HL-60 (cell line): ENCODE measurements at regions not wholly inside any gene's neighbourhood (a gene's known extent, or its start where the extent isn't known, plus 50 kb on each side); places are given as distances from the start of the nearest gene placed in this dataset.

Source experiments
- GABPA ChIP-seq: IDR thresholded peaks from 2 replicates; pipeline ENCODE4 v1.6.1; 2012; ENCODE audit warnings: low read depth
- POLR2AphosphoS5 ChIP-seq: IDR thresholded peaks from 2 replicates; pipeline ENCODE4 v1.6.1; 2012; ENCODE audit warnings: low read depth
- SPI1 ChIP-seq: IDR thresholded peaks from 2 replicates; pipeline ENCODE4 v1.6.1; 2012; ENCODE audit warnings: low read depth, mild to moderate bottlenecking, borderline replicate concordance
- TF ChIP-seq, protein P1 (sequence below): IDR thresholded peaks from one replicate; pipeline ENCODE4 v1.5.1; 2011; ENCODE audit warnings: low read length, control low read depth, inconsistent platforms; ENCODE audit not compliant: insufficient read depth
- TF ChIP-seq, protein P2 (sequence below): IDR thresholded peaks from 2 replicates; pipeline ENCODE4 v1.6.1; 2012; ENCODE audit warnings: low read depth; ENCODE audit not compliant: insufficient replicate concordance

DNA sequence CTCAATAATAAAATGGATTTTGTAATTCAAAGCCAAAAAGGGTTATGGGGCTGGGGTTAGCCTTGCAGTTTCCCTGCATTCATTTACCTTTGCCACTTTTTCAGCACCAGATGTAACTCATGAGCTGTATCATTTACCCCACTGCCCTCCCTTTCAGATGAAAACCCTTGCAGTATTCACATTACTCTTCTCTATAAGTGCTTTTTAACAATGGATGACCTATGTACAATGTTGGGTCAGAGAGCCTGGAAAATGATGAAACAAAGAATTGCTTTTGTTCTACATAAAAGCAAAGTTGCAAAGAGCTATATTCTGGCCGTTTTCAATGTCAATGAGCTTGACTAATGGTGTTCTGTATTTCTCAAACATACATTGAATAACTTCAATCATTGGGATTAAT, 189.7 kb downstream of the TMEM26 start:
- TF ChIP-seq, protein P1, sequence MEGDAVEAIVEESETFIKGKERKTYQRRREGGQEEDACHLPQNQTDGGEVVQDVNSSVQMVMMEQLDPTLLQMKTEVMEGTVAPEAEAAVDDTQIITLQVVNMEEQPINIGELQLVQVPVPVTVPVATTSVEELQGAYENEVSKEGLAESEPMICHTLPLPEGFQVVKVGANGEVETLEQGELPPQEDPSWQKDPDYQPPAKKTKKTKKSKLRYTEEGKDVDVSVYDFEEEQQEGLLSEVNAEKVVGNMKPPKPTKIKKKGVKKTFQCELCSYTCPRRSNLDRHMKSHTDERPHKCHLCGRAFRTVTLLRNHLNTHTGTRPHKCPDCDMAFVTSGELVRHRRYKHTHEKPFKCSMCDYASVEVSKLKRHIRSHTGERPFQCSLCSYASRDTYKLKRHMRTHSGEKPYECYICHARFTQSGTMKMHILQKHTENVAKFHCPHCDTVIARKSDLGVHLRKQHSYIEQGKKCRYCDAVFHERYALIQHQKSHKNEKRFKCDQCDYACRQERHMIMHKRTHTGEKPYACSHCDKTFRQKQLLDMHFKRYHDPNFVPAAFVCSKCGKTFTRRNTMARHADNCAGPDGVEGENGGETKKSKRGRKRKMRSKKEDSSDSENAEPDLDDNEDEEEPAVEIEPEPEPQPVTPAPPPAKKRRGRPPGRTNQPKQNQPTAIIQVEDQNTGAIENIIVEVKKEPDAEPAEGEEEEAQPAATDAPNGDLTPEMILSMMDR, result no peak
- TF ChIP-seq POLR2AphosphoS5 (no peak), GABPA (no peak), SPI1 (no peak)
- TF ChIP-seq, protein P2, sequence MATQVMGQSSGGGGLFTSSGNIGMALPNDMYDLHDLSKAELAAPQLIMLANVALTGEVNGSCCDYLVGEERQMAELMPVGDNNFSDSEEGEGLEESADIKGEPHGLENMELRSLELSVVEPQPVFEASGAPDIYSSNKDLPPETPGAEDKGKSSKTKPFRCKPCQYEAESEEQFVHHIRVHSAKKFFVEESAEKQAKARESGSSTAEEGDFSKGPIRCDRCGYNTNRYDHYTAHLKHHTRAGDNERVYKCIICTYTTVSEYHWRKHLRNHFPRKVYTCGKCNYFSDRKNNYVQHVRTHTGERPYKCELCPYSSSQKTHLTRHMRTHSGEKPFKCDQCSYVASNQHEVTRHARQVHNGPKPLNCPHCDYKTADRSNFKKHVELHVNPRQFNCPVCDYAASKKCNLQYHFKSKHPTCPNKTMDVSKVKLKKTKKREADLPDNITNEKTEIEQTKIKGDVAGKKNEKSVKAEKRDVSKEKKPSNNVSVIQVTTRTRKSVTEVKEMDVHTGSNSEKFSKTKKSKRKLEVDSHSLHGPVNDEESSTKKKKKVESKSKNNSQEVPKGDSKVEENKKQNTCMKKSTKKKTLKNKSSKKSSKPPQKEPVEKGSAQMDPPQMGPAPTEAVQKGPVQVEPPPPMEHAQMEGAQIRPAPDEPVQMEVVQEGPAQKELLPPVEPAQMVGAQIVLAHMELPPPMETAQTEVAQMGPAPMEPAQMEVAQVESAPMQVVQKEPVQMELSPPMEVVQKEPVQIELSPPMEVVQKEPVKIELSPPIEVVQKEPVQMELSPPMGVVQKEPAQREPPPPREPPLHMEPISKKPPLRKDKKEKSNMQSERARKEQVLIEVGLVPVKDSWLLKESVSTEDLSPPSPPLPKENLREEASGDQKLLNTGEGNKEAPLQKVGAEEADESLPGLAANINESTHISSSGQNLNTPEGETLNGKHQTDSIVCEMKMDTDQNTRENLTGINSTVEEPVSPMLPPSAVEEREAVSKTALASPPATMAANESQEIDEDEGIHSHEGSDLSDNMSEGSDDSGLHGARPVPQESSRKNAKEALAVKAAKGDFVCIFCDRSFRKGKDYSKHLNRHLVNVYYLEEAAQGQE, result no peak
